G401.6 (cell line): ENCODE measurements at regions not wholly inside any gene's neighbourhood (a gene's known extent, or its start where the extent isn't known, plus 50 kb on each side); places are given as distances from the start of the nearest gene placed in this dataset.
"Not testable (repeated sequence)": the region's sequence is repeated elsewhere in the genome, so short reads cannot be mapped to it uniquely, and the experiment has no call there.

Source experiments
- FAIRE-seq: peaks from 2 replicates; lab custom pipeline; 2012; peaks lifted over from hg19 to GRCh38; lab: Jason Lieb, UNC

DNA sequence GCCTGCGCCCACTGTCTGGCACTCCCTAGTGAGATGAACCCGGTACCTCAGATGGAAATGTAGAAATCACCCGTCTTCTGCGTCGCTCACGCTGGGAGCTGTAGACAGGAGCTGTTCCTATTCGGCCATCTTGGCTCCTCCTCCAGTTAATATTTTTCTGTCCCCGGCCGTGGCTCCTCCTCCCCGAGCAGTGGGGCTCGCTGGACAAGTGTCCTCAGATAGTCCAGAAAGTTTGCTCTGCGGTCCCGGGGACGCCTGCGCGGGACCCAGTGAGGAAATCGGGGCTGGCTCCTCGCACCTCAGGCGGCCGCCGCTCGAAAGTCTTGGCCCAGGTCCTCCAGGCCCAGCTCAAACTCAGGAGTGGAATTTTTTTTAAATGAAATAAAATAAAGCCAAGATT is 749.3 kb upstream of the CHORDC1 start:
- FAIRE-seq: not testable (repeated sequence)

DNA sequence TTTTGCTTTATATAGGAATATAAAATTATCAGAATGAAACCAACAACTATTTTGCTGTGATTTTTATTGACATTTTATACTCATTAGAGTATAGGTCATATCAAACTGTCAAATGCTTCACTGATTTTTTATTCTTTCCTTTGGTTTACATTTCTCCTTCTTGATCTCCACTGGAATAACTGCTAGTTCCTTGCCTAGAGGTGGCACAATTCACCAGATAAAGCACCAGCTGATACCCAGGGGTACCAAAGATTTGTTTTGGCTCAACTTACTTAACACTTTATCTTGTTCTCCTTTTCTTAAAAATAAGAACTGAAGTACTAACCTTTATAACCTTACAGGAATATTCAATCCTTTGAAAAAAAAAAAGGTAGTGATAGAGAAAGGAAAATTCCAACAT is 725.1 kb upstream of the CHORDC1 start:
- FAIRE-seq: no peak

DNA sequence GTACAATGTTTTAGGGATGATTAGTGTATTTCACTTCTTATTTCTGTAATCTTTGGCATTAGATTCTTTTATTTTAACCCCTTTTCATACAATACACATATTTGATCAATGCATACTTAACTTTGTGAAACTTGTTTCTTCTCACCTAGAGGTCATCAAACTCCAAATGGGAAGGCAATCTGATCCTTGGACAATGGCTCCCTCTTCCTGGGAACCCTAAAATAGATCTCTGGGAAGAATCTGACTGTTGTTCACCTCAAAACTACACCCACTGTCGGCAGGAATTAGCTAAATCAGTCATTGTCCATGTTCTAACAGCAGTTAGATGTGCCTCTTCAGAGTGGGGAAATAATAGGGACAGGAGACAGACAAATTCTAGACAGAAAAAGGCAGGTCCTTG is 707.4 kb upstream of the CHORDC1 start:
- no peak for FAIRE-seq

DNA sequence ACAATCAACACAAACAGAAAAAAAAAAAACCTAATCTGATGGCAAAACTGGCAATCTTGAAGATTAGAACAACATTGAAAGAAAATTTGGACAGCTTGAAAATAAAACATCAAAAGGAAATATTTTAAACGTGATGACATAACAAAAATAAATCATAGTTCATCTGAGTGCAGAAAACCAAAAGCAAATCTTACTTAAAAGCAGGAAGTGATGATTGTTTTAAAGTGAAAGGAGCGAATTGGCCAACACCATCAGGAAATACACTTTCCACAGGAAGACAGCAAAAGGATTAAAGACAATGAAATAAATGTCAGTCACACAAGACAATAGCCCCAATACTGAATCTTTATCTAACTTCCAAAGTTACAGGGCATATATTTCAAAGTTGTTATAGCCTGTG is 696.5 kb upstream of the CHORDC1 start:
- no peak for FAIRE-seq

DNA sequence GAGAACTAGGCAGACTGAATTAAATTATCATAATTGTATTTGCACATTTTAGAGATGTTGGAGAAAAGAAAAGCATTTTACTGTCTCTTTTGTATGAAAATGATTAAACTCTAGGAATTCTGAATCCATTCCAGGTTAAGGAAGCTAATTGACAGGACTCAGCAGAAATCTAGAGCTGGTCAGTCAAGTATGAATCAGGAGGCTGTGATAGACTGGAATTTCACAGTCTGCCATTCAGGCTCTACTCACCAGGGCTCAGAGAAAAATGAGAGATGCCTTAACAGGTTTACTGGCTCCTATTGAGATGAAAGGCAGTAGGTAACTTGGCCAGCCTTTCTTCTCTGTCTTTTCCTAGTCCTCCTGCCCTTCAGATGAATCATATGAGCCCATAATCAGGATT is 693.9 kb upstream of the CHORDC1 start:
- FAIRE-seq: no peak

DNA sequence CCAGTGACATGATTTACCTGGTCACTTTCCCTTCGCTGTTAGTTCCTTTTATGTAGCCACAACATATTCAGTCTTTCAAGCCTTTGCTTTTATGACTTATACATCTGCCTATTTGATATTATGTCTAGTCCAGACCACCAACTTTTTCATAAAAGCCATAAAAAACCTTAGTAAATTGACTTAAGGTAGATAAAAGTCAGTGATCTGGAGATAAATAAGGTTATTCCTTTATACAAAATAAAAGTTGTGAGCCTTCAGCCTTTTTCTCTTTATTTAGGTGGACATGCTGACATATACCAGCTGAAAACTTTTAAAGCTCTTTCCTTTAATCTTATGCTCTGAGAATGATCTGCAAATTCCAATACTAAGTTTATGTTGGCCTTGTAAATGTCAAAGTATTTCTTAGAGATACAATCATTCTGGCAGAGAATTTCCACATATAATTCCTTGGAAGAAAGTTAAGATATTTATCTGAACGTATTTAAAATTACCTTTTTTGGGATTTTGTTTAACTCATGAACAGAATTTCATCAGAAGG is 690.4 kb upstream of the CHORDC1 start:
- FAIRE-seq: no peak

DNA sequence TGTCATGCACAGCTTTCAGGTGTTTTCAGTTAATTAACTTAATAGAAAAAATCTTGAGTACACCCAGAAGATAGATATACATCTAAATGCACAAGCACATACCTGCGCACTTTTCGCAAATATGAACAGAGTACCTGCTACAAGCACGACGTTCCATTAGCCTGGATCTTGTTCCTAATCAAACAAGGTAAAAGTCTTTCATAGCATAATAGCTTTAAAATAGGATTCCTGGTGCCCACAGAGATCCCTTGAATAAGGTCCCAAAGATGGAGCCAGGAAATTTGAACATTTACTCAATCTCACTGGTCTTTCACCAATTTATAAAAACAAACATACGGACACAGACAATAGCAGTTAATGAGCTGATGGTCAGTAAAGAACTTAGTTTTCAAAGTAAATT is 689.8 kb upstream of the CHORDC1 start:
- no peak for FAIRE-seq

DNA sequence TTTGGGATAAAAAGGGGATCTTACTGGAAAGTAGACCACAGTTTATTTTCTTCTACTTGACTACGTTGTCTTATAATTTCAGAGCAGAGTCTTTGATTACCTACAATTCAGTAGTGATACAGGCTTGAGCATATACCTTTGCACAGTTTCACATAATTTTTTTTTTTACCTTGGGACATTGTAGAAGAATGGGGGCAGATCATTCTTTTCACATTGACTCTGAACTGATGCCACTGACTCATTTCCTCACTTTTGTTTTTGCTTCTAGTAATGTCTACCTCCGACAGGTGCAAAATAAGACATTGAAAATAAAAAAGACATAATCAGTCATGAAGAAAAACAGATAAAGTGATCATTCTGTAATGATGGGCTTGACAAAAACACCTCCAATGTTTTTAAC is 688.3 kb upstream of the CHORDC1 start:
- FAIRE-seq: no peak

DNA sequence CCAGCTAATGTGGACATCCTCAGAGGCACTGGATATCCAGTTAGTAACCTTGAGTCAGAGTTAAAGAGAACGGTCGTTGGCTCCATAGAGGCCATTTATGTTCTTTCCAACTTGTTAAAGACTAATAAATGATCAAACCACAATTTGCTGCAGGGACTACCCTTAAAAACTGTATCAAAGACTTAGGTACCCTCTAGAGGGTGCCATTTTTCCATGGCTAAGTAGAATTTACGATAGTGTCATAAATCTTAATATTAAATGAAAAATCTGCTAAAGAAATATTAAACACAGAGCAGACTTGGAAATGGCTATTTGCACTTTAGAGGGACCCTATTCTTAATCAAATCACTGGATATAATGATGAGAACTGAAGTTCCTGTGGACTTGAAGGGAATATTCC is 685.2 kb upstream of the CHORDC1 start:
- FAIRE-seq: no peak

DNA sequence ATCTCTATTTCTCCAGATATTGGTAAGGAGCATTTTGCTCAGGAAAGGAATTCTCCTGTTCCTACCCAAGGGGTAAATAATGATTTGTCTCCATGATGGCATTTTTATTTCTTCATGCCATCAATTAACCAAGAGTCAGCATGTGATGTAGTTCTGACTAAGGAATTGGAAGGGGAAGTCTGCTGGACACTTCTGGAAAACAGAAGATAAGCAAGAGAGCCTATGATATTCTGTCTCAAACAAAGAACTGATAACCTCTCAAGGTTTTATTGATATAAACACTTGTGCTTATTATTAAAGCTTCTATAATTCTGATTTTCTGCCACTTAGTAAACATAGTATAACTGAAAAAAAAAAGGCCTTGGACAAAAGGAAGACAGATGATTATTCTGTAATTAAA is 673.0 kb upstream of the CHORDC1 start:
- FAIRE-seq: no peak

DNA sequence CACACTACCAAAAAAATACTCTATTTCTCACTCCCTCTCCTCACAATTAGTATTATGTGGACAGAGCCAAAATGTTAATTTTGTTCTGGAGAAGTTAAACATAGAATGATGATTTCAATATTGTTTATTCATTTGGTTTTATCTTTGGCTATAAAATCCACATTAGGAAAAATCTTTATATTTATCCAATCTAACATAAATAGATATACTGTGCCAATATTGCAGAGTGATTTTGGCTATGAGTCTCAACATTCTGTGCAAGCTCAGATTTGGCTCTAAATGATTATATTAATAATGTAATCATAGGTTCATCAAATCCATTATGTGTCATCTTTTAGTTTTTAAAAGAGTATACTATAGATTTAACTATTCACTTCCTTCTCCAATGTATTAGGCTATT is 667.5 kb upstream of the CHORDC1 start:
- no peak for FAIRE-seq

DNA sequence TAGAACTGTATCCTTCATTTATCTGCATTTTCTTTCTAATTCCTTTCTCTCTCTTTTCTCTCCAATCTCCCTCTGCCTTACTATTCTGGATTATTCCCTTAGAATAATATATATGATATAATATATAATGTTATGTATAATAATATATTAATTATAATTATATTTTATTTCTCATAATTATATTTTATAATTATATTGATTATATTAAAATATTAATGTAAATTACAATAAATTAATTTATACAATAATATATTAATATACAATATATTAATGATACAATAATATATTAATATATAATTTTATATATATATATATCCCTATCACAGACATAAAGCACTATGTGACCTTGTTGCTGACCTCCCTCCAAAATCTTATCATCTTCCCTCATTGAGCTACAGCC is 661.3 kb upstream of the CHORDC1 start:
- FAIRE-seq: peak; percentile 93

DNA sequence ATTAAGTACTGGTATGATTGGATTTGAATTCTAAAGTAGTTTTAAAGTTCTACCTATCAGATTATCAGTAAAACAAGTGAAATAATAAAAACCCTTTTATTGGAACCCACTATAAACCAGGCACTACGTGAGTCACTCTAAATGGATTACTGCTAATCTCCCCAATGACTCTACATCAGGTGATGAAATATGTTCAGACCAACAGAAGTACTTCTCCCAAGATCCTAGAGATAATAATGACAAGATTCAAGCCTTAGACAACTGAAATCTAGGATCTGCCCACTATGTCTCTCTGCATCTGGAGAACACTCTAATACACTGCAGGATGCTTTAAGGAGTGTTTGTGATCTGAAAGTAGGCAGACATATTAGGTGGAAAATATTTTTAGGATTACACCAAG is 652.1 kb upstream of the CHORDC1 start:
- FAIRE-seq: no peak

DNA sequence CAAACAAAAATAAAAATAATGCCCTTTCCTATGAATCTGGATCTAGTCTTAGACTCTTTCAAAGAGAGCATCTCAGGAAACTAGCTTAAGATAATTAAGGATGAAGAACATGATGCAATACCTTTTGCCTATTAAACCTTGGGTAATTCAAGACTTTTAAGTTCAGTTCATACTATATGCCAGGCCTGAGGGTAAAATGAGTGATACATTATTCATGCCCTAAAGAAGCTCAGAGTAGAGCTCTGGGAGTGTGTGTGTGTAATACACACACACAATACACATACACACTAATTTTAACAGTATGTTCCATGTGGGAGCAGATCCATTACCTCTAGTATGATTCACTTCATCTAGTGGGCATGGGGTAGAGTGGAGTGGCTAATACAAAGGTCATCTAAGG is 651.4 kb upstream of the CHORDC1 start:
- no peak for FAIRE-seq

DNA sequence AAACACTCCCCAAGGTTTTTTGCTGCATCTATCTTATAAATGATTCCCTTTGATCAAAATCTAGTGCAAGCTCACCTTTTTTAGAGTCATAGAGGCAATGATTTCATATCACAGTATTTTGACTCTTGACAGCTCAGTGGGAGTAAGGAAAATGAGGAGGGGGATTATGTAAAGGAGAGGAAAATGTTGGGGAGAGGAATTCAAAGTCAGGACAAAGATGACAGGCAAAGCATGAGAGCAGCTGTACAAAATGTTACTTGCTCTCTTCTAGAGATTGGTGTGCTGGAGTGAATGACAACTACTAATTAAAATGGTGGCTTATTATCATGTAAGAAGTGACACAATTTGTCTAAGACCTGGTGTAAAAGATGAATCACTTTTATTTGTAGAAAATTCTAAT is 644.6 kb upstream of the CHORDC1 start:
- FAIRE-seq: no peak

DNA sequence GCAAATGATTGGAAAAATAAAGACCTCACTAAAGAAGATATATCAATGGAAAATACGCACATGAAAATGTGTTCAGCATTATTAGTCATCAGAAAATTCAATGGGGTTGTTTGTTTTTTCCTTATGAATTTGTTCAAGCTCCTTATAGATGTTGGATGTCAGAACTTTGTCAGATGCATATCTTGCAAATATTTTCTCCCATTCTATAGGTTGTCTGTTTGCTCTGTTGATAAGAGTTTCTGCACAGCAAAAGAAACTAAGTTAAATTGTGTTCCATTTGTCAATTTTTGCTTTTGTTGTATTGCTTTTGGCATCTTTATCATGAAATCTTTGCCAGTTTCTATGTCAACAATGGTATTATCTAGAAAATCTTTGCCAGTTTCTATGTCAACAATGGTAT is 633.9 kb upstream of the CHORDC1 start:
- no peak for FAIRE-seq

DNA sequence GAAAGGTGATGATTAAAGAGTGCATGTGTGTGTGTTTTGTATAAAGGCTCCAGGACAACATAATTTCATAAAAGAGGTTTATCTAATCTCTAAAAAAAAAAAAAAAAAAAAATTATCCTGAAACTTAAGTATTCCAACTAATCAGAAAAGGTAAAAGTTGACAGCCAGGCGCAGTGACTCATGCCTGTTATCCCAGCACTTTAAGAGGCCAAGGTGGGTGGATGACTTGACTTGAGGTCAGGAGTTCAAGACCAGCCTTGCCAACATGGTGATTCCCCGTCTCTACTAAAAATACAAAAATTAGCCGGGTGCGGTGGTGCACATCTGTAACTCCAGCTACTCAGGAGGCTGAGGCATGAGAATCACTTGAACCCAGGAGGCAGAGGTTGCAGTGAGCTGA is 632.7 kb upstream of the CHORDC1 start:
- FAIRE-seq: no peak

DNA sequence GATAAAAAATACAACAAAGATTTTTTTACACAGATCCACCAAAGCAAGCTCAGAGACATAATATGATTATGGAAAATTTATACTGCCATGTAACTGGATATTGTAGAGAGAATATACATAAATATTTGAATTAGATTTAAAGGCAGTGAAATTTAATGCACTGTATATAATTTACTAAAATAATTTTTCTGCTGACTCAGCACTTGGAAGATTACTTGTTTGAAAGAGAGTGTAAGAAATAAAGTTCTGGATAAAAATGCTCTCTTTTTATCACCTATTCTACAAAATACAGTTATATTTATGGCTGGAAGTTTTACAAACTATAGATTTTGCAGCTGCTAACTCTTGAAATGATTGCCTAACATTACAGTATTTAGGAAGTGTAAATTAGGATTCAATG is 628.3 kb upstream of the CHORDC1 start:
- no peak for FAIRE-seq

DNA sequence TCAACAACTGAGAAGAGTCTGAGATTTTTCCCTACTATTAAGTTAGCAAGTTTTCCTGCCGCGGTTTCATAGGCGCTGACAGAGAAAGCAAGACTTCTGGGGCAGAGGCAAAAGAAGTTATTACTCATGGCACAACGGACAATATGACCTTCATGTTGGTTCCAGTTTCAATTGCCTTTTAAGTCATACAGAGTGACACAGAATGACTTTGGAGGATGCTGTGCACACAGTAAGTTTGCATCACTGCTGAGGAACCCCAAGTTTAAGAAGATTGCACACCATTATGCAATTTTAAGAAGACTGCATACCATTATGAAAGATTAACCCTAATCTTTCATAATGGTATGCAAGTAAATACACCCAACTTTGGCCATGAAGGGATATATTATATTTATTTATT is 626.5 kb upstream of the CHORDC1 start:
- no peak for FAIRE-seq

DNA sequence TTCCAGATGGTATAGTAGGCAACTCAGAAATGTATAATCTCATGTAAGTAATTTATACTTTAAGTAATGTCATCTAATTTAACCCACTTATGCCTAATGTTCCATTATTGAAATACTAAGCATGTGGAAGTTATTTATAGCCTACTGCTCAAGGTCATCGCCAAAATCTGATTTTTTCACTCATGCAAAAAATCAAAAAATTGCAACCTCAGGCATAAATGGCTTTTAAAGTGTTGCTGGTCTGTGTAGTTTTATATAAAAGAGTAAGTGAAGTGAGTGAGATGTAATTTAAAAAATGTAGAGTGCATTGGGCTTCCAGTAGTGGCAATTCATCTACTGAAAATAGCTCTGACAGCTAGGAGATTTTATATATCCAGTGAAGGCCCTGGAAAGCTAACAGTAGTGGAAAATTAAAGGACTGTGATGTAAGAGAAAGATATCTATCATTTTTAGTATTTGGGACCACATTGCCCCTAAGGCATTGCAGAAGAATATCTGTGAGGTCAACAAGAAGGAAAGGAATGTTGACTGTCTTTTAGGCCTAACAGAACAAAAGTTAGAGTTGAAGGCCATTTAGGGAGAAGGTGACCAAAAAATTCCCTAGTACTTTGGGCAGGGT is 624.5 kb upstream of the CHORDC1 start:
- FAIRE-seq: no peak

DNA sequence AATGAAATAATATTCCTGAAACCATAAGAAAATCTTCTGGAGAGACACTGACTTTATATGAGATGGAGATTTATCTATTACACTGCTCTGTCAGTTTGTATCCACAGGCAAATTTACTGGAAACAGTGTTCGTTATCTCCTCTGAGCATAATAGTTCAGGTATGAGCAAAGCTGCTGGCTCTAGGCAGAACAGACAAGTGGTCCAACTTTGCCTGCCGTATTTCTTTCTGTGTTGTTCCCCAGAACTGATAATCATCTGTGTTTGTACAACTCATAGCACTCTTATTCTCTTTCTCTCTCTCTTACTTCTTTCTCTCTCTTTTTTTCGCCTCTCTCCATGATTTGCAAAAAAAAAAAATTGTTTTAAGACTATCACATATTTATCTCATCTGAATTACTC is 623.8 kb upstream of the CHORDC1 start:
- FAIRE-seq: no peak

DNA sequence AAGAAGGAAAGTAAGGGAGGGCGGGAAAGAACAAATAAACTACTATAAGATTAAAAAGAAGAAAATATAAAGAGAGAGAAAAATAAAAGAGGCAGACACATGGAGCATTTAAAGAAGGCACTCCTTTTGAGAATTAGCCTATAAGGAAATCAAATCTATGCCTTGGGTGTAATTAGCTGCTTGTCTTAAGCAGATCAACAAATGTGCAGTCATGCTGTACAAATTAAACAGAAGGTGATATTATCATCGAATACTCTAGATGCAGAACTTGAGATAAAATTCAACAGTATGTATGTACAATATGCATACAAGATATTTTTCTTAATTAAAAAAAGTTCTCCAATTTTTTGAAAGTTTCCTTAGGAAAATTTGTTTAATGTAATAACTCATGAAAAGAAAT is 623.0 kb upstream of the CHORDC1 start:
- no peak for FAIRE-seq

DNA sequence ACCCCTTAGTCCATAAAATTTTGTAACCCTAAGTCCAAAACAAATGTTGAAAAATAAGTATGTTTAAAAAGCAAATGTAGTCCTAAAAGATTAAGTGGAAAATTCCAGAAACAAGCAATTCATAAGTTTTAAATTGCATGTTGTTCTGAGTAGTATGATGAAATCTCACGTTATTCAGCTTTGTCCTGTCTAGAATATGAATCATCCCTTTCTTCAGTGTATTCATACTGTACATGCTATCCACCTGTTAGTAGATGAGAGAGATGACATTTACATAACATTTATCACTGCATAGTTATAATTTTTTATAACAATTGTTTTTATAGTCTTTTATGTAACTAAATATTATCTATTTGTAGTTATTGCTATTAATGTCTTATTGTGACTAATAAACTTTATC is 622.3 kb upstream of the CHORDC1 start:
- FAIRE-seq: no peak

DNA sequence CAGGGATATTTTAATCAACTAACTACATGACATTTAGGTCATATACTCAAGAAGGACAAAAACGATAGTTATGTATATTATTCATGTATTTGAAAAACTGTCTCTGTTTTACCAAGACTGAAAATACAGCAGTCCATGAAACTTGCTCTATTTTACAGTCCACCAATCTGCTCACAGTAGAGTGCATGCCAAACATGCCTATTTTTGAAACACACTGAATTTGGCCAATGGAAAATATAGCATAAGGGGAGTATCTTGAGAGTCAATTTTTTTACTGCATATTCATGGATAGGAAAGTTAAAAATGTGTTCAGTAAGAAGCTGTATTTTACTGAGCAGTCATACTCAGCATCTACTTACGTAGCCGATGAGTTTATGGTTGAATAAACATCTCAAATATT is 621.2 kb upstream of the CHORDC1 start:
- no peak for FAIRE-seq

DNA sequence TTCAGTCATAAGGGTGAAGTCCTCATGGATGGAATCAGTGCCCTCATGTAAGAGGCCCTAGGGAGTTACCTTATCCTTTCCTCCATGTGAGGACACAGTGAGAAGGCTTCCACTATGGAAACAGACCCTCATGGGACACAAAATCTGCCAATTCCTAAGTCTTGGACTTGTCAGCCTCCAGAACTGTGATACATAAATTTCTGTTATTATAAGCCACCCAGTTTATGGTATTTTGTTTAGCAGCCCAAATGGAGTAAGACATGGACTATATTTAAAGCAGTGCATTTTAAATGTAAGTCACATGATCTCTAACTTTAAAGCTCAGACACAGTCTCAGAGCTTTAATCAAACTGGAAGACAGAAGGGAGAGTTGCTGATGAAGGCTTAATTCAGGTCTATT is 619.8 kb upstream of the CHORDC1 start:
- no peak for FAIRE-seq
